ENCODE measurements at regions not wholly inside any gene's neighbourhood (a gene's known extent, or its start where the extent isn't known, plus 50 kb on each side); places are given as distances from the start of the nearest gene placed in this dataset.

DNA sequence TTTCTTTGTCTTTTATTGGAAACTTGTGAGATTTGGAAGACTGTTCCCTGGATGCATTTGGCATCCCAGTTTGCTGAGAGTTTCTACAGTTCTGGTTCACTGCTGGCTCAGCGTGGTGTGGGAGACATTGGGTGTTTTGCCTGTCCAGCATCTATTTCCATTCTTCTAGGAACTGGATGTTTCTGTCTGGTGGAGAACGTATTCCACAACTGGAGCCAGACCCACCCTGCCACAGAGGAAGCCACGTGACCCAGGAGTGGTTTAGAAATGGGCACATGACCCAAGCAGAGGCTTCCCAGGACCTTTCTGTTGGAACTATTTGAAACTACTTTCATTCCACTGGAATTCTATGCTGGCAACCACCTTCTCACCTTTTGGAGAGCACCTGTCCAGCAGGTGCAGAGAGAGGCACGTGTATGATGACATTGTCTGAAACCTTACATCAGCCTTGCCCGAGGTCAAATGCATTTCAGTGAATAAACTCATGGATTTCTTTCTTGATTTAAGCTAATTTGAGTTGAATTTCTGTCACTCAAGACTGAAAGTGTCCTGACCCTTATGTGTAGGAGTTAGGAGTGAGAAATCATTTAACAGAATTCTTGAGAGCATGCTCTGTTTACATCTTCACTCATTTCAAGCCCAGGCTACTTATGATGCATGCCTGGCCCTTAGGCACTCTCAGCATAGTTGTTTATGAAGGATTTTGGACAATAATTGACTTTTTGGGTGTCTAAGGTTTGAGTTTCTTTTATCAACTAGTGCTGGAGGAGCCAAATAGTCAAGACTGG, 121.8 kb downstream of the AKAP11 start:
- Mint-ChIP-seq H3K27ac (peak overlapping the region; percentile 100), H3K27me3 (no peaks in the 10 kb centered on the region), H3K36me3 (peaks cover 4% of the 10 kb centered on the region), H3K9me3 (peaks cover 6% of the 10 kb centered on the region), H3K4me3 (peak overlapping the region; percentile 82), H3K4me1 (peaks cover 69% of the 10 kb centered on the region)

DNA sequence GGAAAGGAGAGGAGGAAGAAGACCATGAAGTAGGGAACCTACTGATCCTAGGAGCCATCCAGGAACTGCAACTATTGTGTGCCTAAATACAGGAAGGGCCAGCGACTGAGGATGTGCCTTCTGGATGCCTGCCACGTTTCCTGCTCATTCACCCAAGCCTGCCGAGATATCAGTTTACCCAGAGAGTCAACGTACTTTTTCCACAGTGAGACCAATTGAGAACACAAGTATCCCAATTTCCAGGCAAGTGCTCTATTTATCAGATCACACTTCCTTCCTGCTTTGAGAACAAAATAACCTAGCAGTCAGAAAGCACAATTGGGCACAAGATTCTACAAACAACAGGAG, 122.4 kb downstream of the AKAP11 start:
- Mint-ChIP-seq H3K4me1 (peaks cover 67% of the 10 kb centered on the region), H3K27ac (peak overlapping the region; percentile 100)

DNA sequence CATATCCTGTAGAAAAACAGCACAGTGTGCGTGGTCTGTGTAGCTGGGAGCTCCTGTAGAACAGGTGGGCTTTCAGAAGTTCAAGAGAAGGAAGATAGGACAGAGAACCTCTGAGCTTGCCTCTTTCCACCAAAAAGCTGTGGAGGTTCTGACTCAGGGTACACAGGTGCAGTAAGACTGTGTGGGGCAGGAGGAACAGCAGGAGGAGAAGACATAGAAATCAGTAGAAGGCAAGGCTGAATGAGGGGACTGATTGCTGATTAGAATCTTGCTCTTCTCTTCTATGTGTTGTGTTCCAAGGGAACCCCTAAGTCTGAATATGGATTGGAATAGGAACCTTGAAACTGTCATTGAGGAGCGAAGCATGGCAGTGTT, 122.7 kb downstream of the AKAP11 start:
- Mint-ChIP-seq H3K27ac (peak overlapping the region; percentile 100), H3K27me3 (no peaks in the 10 kb centered on the region), H3K4me3 (peak overlapping the region; percentile 82), H3K36me3 (peaks cover 4% of the 10 kb centered on the region), H3K9me3 (peaks cover 9% of the 10 kb centered on the region), H3K4me1 (peaks cover 71% of the 10 kb centered on the region)

More for the DNA sequence above, 122.4 kb downstream of the AKAP11 start:
- no peaks in the 10 kb centered on the region for H3K27me3 Mint-ChIP-seq
- H3K36me3 Mint-ChIP-seq, result peaks cover 4% of the 10 kb centered on the region
- peak overlapping the region; percentile 82 for H3K4me3 Mint-ChIP-seq
- H3K9me3 Mint-ChIP-seq, result peaks cover 6% of the 10 kb centered on the region

DNA sequence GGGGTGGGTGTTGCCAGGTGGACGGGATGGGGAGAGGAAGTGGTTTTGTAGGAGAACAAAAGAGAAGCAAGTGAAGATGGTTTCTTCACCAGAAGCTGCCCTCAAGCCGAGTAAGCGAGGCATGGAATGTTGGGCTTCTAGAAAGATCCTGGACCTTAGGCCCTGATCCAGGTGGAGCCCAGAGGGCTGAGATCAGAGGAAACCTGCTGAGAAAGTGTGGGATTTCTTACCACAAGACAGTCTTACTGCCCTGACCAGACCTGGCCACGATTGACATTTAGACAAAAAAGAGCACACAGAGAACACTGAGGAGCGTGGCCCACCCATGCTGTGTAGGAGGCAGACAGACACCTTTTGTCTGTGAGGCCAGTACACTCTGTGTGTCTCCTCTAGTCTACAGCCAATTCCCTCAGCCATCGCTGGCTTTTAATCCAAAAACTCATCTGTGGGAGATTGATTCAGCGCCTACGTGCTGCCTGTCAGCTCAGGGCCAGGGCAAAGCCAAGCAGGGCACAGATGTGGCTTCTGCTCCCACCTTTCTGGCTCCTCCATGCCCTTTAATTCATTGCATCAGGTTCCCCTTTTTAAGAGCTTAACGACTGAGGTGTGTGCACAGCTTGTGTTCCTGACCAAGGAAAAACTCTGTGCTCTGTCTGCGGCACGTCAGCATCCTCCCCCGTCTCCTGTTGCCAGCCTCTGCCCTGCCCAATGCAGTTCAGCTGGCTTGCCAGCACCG, 123.3 kb downstream of the AKAP11 start:
- Mint-ChIP-seq H3K27ac (peak overlapping the region; percentile 100), H3K27me3 (no peaks in the 10 kb centered on the region), H3K9me3 (peaks cover 10% of the 10 kb centered on the region), H3K36me3 (peaks cover 4% of the 10 kb centered on the region), H3K4me3 (peak overlapping the region; percentile 82), H3K4me1 (peaks cover 72% of the 10 kb centered on the region)

DNA sequence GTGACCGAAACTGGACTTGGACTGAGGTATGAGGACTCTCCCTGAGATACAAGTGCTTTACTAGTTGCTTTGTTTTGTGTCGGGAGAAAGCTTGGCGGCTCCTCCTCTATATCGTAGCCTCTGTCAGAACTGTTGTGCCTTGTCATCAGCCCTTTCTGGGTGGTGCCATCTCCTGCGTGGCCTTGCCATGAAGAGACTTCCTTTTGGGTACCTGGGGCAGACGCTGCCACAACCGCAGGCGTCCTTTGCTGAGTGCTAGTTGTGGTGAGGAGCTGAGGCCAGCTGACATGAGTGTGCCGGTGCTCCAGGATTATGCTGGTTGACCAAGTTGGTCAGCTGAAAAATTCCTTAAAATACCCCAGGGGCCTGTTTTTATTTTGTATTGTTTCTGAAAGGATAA, 124.5 kb downstream of the AKAP11 start:
- H3K4me3 Mint-ChIP-seq, result peak overlapping the region; percentile 73

DNA sequence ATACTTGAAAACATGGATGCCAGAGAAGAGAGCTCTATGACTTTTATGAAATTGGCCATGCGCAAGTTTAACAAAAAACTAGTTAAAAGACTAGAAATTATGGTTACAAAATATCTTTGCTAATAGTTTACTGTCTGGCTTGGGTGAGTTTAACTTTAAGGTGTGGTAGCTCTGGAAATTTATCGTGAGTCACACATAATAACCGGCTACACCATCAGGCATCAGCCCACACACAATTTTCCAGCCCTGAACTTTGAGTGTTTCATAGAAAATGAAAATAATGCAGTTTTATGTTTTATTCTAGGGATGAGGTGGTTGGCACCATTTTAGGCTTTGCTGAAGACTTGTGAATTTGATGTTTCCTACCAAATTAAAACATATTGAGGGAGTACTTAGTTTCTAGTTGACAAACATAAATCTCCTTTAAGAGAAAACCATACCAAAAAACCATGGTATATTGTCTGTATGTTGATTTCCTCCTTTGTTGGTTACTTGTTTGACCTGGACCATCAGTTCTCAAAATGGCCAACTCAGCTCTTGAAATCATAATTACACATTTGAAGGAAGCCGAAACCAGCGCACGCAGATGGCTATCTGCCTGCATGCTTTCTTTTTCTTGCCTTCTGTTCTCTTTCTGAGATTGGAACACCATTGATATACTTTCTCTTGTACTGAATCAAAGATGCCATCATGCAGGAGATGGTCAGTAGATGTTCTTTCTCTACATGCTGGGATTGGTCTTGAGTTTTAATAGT, 125.1 kb downstream of the AKAP11 start:
- Mint-ChIP-seq H3K36me3 (peaks cover 4% of the 10 kb centered on the region), H3K27me3 (no peaks in the 10 kb centered on the region), H3K4me3 (peak overlapping the region; percentile 73), H3K9me3 (peaks cover 10% of the 10 kb centered on the region), H3K4me1 (peaks cover 67% of the 10 kb centered on the region), H3K27ac (peak overlapping the region; percentile 91)

More for the DNA sequence above, 124.5 kb downstream of the AKAP11 start:
- H3K27me3 Mint-ChIP-seq, result no peaks in the 10 kb centered on the region
- peaks cover 73% of the 10 kb centered on the region for H3K4me1 Mint-ChIP-seq
- peaks cover 4% of the 10 kb centered on the region for H3K36me3 Mint-ChIP-seq
- H3K9me3 Mint-ChIP-seq, result peaks cover 10% of the 10 kb centered on the region
- peak overlapping the region; percentile 89 for H3K27ac Mint-ChIP-seq

DNA sequence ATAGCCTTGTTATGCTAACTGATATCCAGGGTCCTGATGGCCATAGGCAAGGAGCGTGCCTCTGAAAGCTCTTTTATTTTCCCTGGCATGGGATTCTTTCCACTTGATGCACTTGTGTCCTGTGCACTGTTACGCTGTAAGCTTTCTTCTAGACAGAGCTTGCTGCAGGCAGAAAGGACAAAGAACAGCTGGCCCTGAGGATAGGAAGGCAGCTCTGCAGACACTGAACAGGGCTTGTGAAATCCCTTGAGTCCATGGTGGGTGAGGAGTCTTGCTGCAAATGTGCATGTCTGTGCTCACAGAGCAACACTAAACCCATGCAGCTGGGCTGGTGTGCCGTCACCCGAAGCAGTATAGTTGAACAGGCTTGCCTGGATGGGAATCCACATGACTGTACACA, 126.6 kb downstream of the AKAP11 start:
- Mint-ChIP-seq H3K4me1 (peaks cover 53% of the 10 kb centered on the region), H3K36me3 (peaks cover 4% of the 10 kb centered on the region), H3K9me3 (peaks cover 10% of the 10 kb centered on the region), H3K27me3 (no peaks in the 10 kb centered on the region), H3K27ac (peak overlapping the region; percentile 46), H3K4me3 (peak overlapping the region; percentile 36)

DNA sequence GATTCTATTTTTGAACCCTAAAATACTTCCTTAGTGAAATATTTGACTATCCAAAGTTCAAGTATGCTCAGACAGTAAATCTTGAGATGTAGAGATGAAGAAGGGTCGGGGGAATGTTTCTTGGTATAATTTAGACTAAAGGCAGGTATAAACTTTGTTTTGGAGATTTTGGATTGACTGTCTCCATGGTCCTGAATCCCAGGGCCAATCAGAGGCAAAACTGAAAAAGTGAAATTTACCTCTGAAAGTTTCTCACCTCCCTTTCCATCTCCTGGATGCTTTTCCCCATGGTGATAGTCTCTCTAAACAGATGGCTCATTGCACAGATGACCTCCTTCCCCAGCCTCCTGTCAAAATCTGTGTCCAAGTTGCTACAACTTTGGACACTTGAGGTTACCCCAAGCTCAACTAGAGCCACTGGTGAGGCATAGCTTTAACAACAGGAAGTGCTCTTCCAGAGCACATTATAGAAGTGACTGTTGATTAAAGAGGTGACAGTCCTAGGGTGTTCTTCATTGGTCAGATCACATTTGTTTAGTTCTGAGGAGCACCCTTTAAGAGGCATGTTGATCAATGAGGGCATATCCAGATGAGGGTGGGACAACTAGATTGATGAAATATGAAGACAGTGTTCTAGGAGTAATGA, 128.4 kb downstream of the AKAP11 start:
- no peak overlapping the region for H3K27ac Mint-ChIP-seq

DNA sequence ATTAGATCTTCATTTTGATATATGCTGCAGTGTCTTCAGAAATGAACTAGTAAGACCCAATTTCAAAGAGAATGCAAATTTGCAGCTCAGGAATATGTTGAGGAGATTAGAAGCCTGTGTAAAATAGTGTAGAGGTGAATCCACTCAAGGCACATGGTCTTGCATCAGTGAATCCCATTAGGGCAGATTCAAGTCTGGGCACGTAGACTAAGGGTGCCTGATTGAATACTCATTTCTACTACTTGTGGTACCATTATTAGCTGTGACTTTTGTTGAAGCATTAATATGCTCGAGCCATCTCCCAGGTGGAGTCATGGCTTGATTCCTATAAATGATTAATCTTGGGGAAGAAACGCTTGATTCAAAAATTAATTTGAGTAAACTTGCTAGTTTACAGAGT, 129.4 kb downstream of the AKAP11 start:
- Mint-ChIP-seq H3K4me3 (no peak overlapping the region), H3K27ac (no peak overlapping the region), H3K4me1 (peaks cover 40% of the 10 kb centered on the region), H3K27me3 (no peaks in the 10 kb centered on the region), H3K9me3 (peaks cover 10% of the 10 kb centered on the region), H3K36me3 (peaks cover 2% of the 10 kb centered on the region)

More for the DNA sequence above, 128.4 kb downstream of the AKAP11 start:
- H3K27me3 Mint-ChIP-seq, result no peaks in the 10 kb centered on the region
- H3K4me1 Mint-ChIP-seq, result peaks cover 39% of the 10 kb centered on the region
- H3K9me3 Mint-ChIP-seq, result peaks cover 10% of the 10 kb centered on the region
- H3K36me3 Mint-ChIP-seq, result peaks cover 2% of the 10 kb centered on the region
- no peak overlapping the region for H3K4me3 Mint-ChIP-seq

DNA sequence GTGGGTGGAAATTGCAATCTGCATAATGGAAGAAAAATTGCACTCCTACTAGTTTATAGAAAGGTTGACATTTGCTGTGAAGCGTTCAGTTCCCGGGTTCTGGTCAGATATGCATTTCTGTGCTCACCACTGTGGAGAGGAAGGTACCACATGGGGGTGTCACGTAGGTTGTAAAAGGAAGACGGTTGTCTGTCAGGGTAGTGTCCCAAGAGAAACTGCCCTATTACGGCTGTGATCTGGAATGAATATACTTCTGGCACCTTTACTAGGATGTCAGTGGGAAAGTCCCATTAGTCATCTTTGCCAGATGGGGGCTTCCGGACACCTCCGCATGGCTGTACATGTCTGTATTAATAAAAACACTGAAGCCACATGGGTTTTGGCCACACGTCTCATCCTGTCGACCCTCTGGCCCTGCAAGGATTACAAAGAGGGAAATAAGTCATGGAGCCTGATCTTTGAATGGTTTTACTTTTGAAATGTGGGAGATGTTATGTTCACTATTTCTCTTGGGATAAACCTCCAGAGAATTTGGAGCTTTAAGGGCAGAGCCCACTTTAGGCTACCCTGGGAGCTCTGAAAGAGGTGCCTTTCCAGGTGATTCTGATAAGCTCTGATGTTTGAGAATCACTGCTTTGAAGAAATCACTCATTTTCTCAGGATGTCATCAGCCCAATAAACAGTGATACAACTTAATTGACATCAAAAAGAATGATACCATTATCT, 133.9 kb downstream of the AKAP11 start:
- Mint-ChIP-seq H3K27me3 (no peaks in the 10 kb centered on the region), H3K36me3 (no peaks in the 10 kb centered on the region), H3K9me3 (no peaks in the 10 kb centered on the region), H3K4me3 (peak overlapping the region; percentile 66), H3K27ac (peak overlapping the region; percentile 98), H3K4me1 (peaks cover 29% of the 10 kb centered on the region)

DNA sequence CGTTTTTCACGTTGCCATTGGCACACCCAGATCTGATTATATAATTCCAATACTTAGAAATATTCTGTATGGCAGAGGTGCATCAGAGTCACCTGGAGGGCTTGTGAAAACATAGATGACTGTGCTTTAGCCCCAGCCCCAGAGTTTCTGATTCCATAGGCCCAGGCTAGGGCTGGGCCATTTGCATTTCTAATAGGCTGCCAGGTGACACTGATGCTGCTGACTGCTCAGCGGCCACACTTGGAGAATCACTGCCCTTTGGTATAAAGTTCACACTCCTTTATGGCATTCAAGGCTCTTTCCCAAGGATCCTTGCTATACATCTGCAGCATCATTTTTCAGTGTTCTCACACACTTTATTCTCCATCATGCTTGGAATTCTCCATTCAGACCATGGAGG, 137.1 kb downstream of the AKAP11 start:
- H3K4me3 Mint-ChIP-seq, result no peak overlapping the region
- no peaks in the 10 kb centered on the region for H3K27me3 Mint-ChIP-seq
- H3K9me3 Mint-ChIP-seq, result no peaks in the 10 kb centered on the region
- H3K36me3 Mint-ChIP-seq, result no peaks in the 10 kb centered on the region
- peaks cover 29% of the 10 kb centered on the region for H3K4me1 Mint-ChIP-seq
- H3K27ac Mint-ChIP-seq, result no peak overlapping the region

DNA sequence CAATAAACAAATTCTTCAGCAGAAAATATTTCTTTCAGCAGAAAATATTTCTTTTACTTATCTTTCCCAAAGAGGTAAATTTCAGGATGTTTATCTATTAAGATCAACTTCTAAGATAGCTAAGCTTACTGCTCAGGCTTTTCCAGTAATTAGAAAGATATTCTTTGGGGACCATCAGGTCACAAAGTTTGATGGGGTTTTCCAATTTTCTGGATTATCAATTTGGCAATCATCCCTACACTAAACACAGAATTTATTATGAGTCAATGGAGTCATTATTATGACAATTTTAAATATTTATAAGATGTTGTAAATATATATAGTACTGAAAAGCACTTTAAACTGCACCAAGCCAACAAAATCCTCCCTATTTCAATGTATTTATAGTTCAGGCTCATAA, 137.6 kb downstream of the AKAP11 start:
- H3K4me3 Mint-ChIP-seq, result no peak overlapping the region
- H3K36me3 Mint-ChIP-seq, result no peaks in the 10 kb centered on the region
- H3K27me3 Mint-ChIP-seq, result no peaks in the 10 kb centered on the region
- peaks cover 29% of the 10 kb centered on the region for H3K4me1 Mint-ChIP-seq
- H3K9me3 Mint-ChIP-seq, result no peaks in the 10 kb centered on the region
- no peak overlapping the region for H3K27ac Mint-ChIP-seq

DNA sequence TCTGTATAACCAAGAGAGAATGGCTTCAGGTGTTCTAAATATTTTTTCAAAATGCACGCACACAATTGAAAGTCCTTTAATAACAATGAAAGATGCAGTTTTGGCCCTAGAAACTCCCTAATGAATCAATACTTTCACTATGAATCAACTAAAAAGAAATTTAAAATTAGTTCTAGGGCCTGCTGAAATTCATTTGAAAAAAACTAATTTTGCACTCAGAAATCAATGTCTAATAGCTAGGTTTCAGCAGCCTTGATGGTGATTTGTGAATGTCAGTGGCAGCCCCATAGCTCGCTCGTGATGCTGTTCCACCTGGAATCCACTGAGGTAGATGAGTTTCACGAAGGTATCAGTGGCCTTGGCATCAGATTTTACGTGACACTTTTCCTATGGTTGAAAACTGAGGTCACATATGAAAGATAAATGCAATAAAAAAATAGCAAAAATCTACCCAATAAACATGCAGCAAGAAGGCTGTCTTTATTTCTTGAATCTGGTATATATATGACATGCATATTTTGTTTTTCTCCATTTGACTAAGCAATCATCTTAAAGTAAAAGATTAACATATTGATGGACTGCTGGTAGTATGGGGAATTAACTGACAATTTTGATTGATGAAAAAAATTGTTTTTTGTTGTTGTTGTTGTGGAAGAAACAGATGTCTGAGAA, 141.0 kb downstream of the AKAP11 start:
- Mint-ChIP-seq H3K9me3 (no peaks in the 10 kb centered on the region), H3K4me3 (no peak overlapping the region), H3K4me1 (peaks cover 3% of the 10 kb centered on the region), H3K27me3 (no peaks in the 10 kb centered on the region), H3K36me3 (no peaks in the 10 kb centered on the region), H3K27ac (no peak overlapping the region)

DNA sequence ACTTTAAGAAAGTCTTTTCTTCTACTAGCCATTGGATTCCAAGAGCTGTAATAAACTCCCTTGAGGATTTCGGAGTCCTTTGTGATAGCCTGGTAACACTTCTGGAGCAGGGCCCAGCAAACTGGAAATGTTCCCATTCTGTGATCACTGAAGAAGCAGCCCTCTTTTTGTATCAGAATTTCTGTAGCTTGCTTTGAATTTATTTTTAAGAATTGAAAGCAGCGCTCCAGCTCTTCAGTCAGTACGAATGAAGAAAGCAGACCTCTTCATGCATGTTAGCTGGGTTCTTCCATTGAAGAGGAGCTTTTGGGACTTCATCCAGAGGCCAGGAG, 141.5 kb downstream of the AKAP11 start:
- no peak overlapping the region for H3K4me3 Mint-ChIP-seq
- H3K27ac Mint-ChIP-seq, result no peak overlapping the region

More for the DNA sequence above, 141.5 kb downstream of the AKAP11 start:
- Mint-ChIP-seq H3K27me3 (no peaks in the 10 kb centered on the region), H3K4me1 (no peaks in the 10 kb centered on the region), H3K36me3 (no peaks in the 10 kb centered on the region), H3K9me3 (no peaks in the 10 kb centered on the region)
